ENCODE measurements at regions not wholly inside any gene's neighbourhood (a gene's known extent, or its start where the extent isn't known, plus 50 kb on each side); places are given as distances from the start of the nearest gene placed in this dataset.

- ATAC-seq (ENCODE audit: low read depth in 2 of 2), result no peak
- Histone ChIP-seq H3K27ac (ENCODE audit: insufficient read depth, low read length, poor library complexity, severe bottlenecking) (no peak overlapping the region), H3K36me3 (ENCODE audit: control insufficient read depth, insufficient read depth, low read length) (no peaks in the 10 kb centered on the region), H3K4me3 (ENCODE audit: low read depth, low read length) (no peak overlapping the region), H3K4me1 (ENCODE audit: control insufficient read depth, insufficient read depth, low read length, poor library complexity, severe bottlenecking) (no peaks in the 10 kb centered on the region), H3K9me3 (ENCODE audit: control insufficient read depth in 2 of 2, low read length in 2 of 2) (peaks cover 8 to 20% of the 10 kb centered on the region in 2 experiments), H3K27me3 (ENCODE audit: control insufficient read depth, insufficient read depth, low read length) (peaks cover 3% of the 10 kb centered on the region)
- DNase-seq, result no peak
- Mint-ChIP-seq H3K27ac (no peak overlapping the region), H3K4me1 (peaks cover 0 to 3% (median 0%) of the 10 kb centered on the region in 4 donors), H3K4me3 (no peak overlapping the region), H3K36me3 (peaks cover 12% of the 10 kb centered on the region), H3K27me3 (peaks cover 6% of the 10 kb centered on the region), H3K9me3 (peaks cover 6 to 27% (median 8%) of the 10 kb centered on the region in 7 donors)
Measured at GRCh38 chr3:102148598-102149337, 286.0 kb upstream of the ZPLD1 start.

- peaks cover 14% of the 10 kb centered on the region for H3K27me3 Mint-ChIP-seq
- DNase-seq (no peak), ATAC-seq (ENCODE audit: low read depth in 2 of 2) (no peak)
Measured at GRCh38 chr3:102151935-102152334, 282.9 kb upstream of the ZPLD1 start.

GRCh38 chr3:102156426-102156825, 278.4 kb upstream of the ZPLD1 start:
- H3K27me3 ChIP-seq (ENCODE audit: control insufficient read depth, insufficient read depth, low read length), result peaks cover 3% of the 10 kb centered on the region
- H3K4me1 ChIP-seq (ENCODE audit: control insufficient read depth, insufficient read depth, low read length, poor library complexity, severe bottlenecking), result no peaks in the 10 kb centered on the region
- Mint-ChIP-seq H3K4me3 (no peak overlapping the region), H3K27me3 (peaks cover 14% of the 10 kb centered on the region), H3K9me3 (peaks cover 0 to 15% (median 5%) of the 10 kb centered on the region in 7 donors), H3K27ac (no peak overlapping the region), H3K4me1 (peaks cover 0 to 2% (median 0%) of the 10 kb centered on the region in 4 donors), H3K36me3 (peaks cover 8% of the 10 kb centered on the region)
- DNase-seq (no peak), ATAC-seq (ENCODE audit: low read depth in 2 of 2) (no peak)
- no peak overlapping the region for H3K27ac ChIP-seq (ENCODE audit: insufficient read depth, low read length, poor library complexity, severe bottlenecking)
- H3K9me3 ChIP-seq (ENCODE audit: control insufficient read depth in 2 of 2, low read length in 2 of 2), result peaks cover 8 to 14% of the 10 kb centered on the region in 2 experiments
- no peak overlapping the region for H3K4me3 ChIP-seq (ENCODE audit: low read depth, low read length)
- no peaks in the 10 kb centered on the region for H3K36me3 ChIP-seq (ENCODE audit: control insufficient read depth, insufficient read depth, low read length)

More at GRCh38 chr3:102151935-102152334, 282.9 kb upstream of the ZPLD1 start:
- no peak overlapping the region for H3K27ac ChIP-seq (ENCODE audit: insufficient read depth, low read length, poor library complexity, severe bottlenecking)
- H3K27me3 ChIP-seq (ENCODE audit: control insufficient read depth, insufficient read depth, low read length), result peaks cover 3% of the 10 kb centered on the region
- Mint-ChIP-seq H3K4me1 (peaks cover 0 to 6% (median 0%) of the 10 kb centered on the region in 4 donors), H3K36me3 (peaks cover 12% of the 10 kb centered on the region), H3K9me3 (peaks cover 4 to 27% (median 8%) of the 10 kb centered on the region in 7 donors), H3K4me3 (no peak overlapping the region), H3K27ac (no peak overlapping the region)
- H3K4me3 ChIP-seq (ENCODE audit: low read depth, low read length), result no peak overlapping the region
- no peaks in the 10 kb centered on the region for H3K36me3 ChIP-seq (ENCODE audit: control insufficient read depth, insufficient read depth, low read length)
- no peaks in the 10 kb centered on the region for H3K4me1 ChIP-seq (ENCODE audit: control insufficient read depth, insufficient read depth, low read length, poor library complexity, severe bottlenecking)
- peaks cover 8 to 20% of the 10 kb centered on the region in 2 experiments for H3K9me3 ChIP-seq (ENCODE audit: control insufficient read depth in 2 of 2, low read length in 2 of 2)

GRCh38 chr3:102158080-102158740, 276.6 kb upstream of the ZPLD1 start:
- Histone ChIP-seq H3K4me3 (ENCODE audit: low read depth, low read length) (no peak overlapping the region), H3K9me3 (ENCODE audit: control insufficient read depth in 2 of 2, low read length in 2 of 2) (no peaks in the 10 kb centered on the region), H3K27ac (ENCODE audit: insufficient read depth, low read length, poor library complexity, severe bottlenecking) (no peak overlapping the region), H3K36me3 (ENCODE audit: control insufficient read depth, insufficient read depth, low read length) (no peaks in the 10 kb centered on the region), H3K4me1 (ENCODE audit: control insufficient read depth, insufficient read depth, low read length, poor library complexity, severe bottlenecking) (peaks cover 3% of the 10 kb centered on the region), H3K27me3 (ENCODE audit: control insufficient read depth, insufficient read depth, low read length) (no peaks in the 10 kb centered on the region)
- DNase-seq (no peak), ATAC-seq (ENCODE audit: low read depth in 2 of 2) (no peak)
- Mint-ChIP-seq H3K4me1 (peaks cover 0 to 13% (median 9%) of the 10 kb centered on the region in 4 donors), H3K27me3 (peaks cover 12% of the 10 kb centered on the region), H3K36me3 (no peaks in the 10 kb centered on the region), H3K27ac (no peak overlapping the region), H3K9me3 (peaks cover 0 to 3% (median 0%) of the 10 kb centered on the region in 7 donors), H3K4me3 (no peak overlapping the region)

GRCh38 chr3:102159810-102160451, 274.9 kb upstream of the ZPLD1 start:
- H3K4me1 ChIP-seq (ENCODE audit: control insufficient read depth, insufficient read depth, low read length, poor library complexity, severe bottlenecking), result peaks cover 3% of the 10 kb centered on the region
- DNase-seq (no peak), ATAC-seq (ENCODE audit: low read depth in 2 of 2) (no peak)
- H3K36me3 Mint-ChIP-seq, result no peaks in the 10 kb centered on the region
- H3K9me3 Mint-ChIP-seq, result peaks cover 0 to 4% (median 0%) of the 10 kb centered on the region in 7 donors
- no peaks in the 10 kb centered on the region for H3K36me3 ChIP-seq (ENCODE audit: control insufficient read depth, insufficient read depth, low read length)
- H3K4me1 Mint-ChIP-seq, result peaks cover 0 to 16% (median 10%) of the 10 kb centered on the region in 4 donors
- H3K27me3 ChIP-seq (ENCODE audit: control insufficient read depth, insufficient read depth, low read length), result no peaks in the 10 kb centered on the region
- H3K4me3 Mint-ChIP-seq, result no peak overlapping the region
- no peaks in the 10 kb centered on the region for H3K9me3 ChIP-seq (ENCODE audit: control insufficient read depth in 2 of 2, low read length in 2 of 2)
- H3K27ac Mint-ChIP-seq, result no peak overlapping the region
- H3K27me3 Mint-ChIP-seq, result peaks cover 3% of the 10 kb centered on the region
- no peak overlapping the region for H3K27ac ChIP-seq (ENCODE audit: insufficient read depth, low read length, poor library complexity, severe bottlenecking)
- no peak overlapping the region for H3K4me3 ChIP-seq (ENCODE audit: low read depth, low read length)

GRCh38 chr3:102161384-102162006, 273.3 kb upstream of the ZPLD1 start:
- Histone ChIP-seq H3K27ac (ENCODE audit: insufficient read depth, low read length, poor library complexity, severe bottlenecking) (no peak overlapping the region), H3K36me3 (ENCODE audit: control insufficient read depth, insufficient read depth, low read length) (no peaks in the 10 kb centered on the region), H3K4me3 (ENCODE audit: low read depth, low read length) (no peak overlapping the region), H3K27me3 (ENCODE audit: control insufficient read depth, insufficient read depth, low read length) (no peaks in the 10 kb centered on the region), H3K9me3 (ENCODE audit: control insufficient read depth in 2 of 2, low read length in 2 of 2) (no peaks in the 10 kb centered on the region), H3K4me1 (ENCODE audit: control insufficient read depth, insufficient read depth, low read length, poor library complexity, severe bottlenecking) (peaks cover 3% of the 10 kb centered on the region)
- peaks cover 0 to 4% (median 0%) of the 10 kb centered on the region in 7 donors for H3K9me3 Mint-ChIP-seq
- no peak overlapping the region for H3K27ac Mint-ChIP-seq
- no peak overlapping the region for H3K4me3 Mint-ChIP-seq
- H3K4me1 Mint-ChIP-seq, result peaks cover 0 to 16% (median 10%) of the 10 kb centered on the region in 4 donors
- no peaks in the 10 kb centered on the region for H3K36me3 Mint-ChIP-seq
- H3K27me3 Mint-ChIP-seq, result no peaks in the 10 kb centered on the region
- DNase-seq, result no peak
- no peak for ATAC-seq (ENCODE audit: low read depth in 2 of 2)

- peak overlapping the region in 1 of 3 donors; percentile 4 for H3K27ac Mint-ChIP-seq
- Histone ChIP-seq H3K36me3 (ENCODE audit: control insufficient read depth, insufficient read depth, low read length) (no peaks in the 10 kb centered on the region), H3K27ac (ENCODE audit: insufficient read depth, low read length, poor library complexity, severe bottlenecking) (no peak overlapping the region), H3K9me3 (ENCODE audit: control insufficient read depth in 2 of 2, low read length in 2 of 2) (no peaks in the 10 kb centered on the region), H3K4me1 (ENCODE audit: control insufficient read depth, insufficient read depth, low read length, poor library complexity, severe bottlenecking) (peaks cover 3% of the 10 kb centered on the region), H3K27me3 (ENCODE audit: control insufficient read depth, insufficient read depth, low read length) (no peaks in the 10 kb centered on the region), H3K4me3 (ENCODE audit: low read depth, low read length) (no peak overlapping the region)
- H3K9me3 Mint-ChIP-seq, result peaks cover 0 to 3% (median 0%) of the 10 kb centered on the region in 7 donors
- H3K27me3 Mint-ChIP-seq, result no peaks in the 10 kb centered on the region
- no peaks in the 10 kb centered on the region for H3K36me3 Mint-ChIP-seq
- no peak for ATAC-seq (ENCODE audit: low read depth in 2 of 2)
- H3K4me3 Mint-ChIP-seq, result no peak overlapping the region
- DNase-seq, result no peak
- peaks cover 0 to 16% (median 10%) of the 10 kb centered on the region in 4 donors for H3K4me1 Mint-ChIP-seq
Measured at GRCh38 chr3:102162251-102162650, 272.6 kb upstream of the ZPLD1 start.
